Testis (tissue), 2 donors: ENCODE measurements at regions not wholly inside any gene's neighbourhood (a gene's known extent, or its start where the extent isn't known, plus 50 kb on each side); places are given as distances from the start of the nearest gene placed in this dataset.

Source experiments
- CTCF ChIP-seq, 3 experiments: fragments of 450-650 bp in 2 of 3; fragments of 200-600 bp in 1 of 3; sonication (generic) in 1 of 3; IDR thresholded peaks; one replicate each; pipeline ENCODE4 v1.5.1; 2016 to 2019; ENCODE audit warnings: antibody characterized with exemption in 3 of 3, mild to moderate bottlenecking in 2 of 3, moderate library complexity in 1 of 3
- POLR2A ChIP-seq: fragments of 450-650 bp; IDR thresholded peaks from one replicate; pipeline ENCODE4 v1.6.1; 2017; ENCODE audit warnings: antibody characterized with exemption, mild to moderate bottlenecking, moderate library complexity

GRCh38 chr3:65262548-65262947, 574.7 kb upstream of the ADAMTS9 start:
- TF ChIP-seq CTCF (IDR thresholded peaks at IDR 0.05) (no peak), POLR2A (no peak)
